HEK293T (cell line): ENCODE measurements at regions not wholly inside any gene's neighbourhood (a gene's known extent, or its start where the extent isn't known, plus 50 kb on each side); places are given as distances from the start of the nearest gene placed in this dataset.

ENCODE experiments used
- FOXK2 ChIP-seq: fragments of 450-650 bp; IDR thresholded peaks from 2 replicates; pipeline ENCODE4 v1.6.1; 2016; ENCODE audit warnings: mild to moderate bottlenecking
- FOXM1 ChIP-seq: fragments of 450-650 bp; IDR thresholded peaks from 2 replicates; pipeline ENCODE4 v1.6.1; 2017; ENCODE audit warnings: mild to moderate bottlenecking, borderline replicate concordance
- LEF1 ChIP-seq: fragments of 450-650 bp; IDR thresholded peaks from 2 replicates; pipeline ENCODE4 v1.6.1; 2017; ENCODE audit warnings: mild to moderate bottlenecking, borderline replicate concordance
- TARDBP ChIP-seq: fragments of 450-650 bp; IDR thresholded peaks from 2 replicates; pipeline ENCODE4 v1.6.1; 2016
- TF ChIP-seq, protein P1 (sequence below): fragments of 450-650 bp; IDR thresholded peaks from 2 replicates; pipeline ENCODE4 v1.6.1; 2016

DNA sequence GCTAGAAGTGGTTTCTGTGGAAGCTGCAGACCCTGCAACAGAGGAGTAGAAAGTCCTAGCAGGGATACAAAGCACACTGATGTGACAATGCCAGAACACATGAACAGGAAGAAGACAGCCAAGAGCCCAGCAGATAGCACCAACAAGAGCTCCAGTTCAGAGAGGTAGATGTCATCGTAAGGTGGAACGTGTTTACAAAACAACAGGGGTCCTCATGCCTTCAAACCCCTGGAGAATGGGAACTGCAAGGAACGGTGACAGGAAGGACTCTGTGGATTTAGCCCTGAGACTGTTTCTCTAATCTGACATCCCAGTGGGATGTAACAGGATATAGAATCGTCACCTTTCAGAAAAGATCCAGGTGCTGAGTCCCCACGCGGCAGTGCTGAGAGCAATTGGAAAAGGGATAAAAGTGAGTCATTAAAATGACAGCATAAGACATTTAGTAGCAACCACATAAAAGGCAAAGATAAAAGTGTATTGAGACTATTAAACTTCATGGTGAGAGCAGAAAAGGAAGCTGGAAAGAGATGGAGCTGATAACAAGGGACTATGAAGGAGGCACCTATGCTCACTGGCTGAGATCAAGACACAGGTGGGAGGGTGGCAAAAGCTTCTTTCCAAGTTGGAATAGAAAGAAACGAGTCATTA, 195.2 kb downstream of the FBXO15 start:
- TF ChIP-seq TARDBP (no peak), FOXK2 (no peak), LEF1 (no peak), FOXM1 (no peak)
- TF ChIP-seq, protein P1, sequence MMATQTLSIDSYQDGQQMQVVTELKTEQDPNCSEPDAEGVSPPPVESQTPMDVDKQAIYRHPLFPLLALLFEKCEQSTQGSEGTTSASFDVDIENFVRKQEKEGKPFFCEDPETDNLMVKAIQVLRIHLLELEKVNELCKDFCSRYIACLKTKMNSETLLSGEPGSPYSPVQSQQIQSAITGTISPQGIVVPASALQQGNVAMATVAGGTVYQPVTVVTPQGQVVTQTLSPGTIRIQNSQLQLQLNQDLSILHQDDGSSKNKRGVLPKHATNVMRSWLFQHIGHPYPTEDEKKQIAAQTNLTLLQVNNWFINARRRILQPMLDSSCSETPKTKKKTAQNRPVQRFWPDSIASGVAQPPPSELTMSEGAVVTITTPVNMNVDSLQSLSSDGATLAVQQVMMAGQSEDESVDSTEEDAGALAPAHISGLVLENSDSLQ, result no peak
